IMR-90 (cell line): ENCODE measurements at regions not wholly inside any gene's neighbourhood (a gene's known extent, or its start where the extent isn't known, plus 50 kb on each side); places are given as distances from the start of the nearest gene placed in this dataset.

ENCODE experiments used
- ATAC-seq: fragments of 200-7000 bp; cut with Tn5 transposase; 2 replicates; pipeline ENCODE4 v1.9.1; 2020; ENCODE audit warnings: low read depth, mild to moderate bottlenecking, moderate library complexity
- BruUV-seq: library from RNA; stranded (reverse); fragments of 400-500 nt; replicated peaks from 2 replicates; lab custom pipeline; 2021; lab: Mats Ljungman, UMichigan
- CTCF ChIA-PET: fragments of 300-600 bp; formaldehyde crosslinking; extraction: SDS; loops from one replicate; lab custom pipeline; 2021; ENCODE audit warnings: antibody characterized with exemption; lab: Yijun Ruan, JAX
- POLR2A ChIA-PET: fragments of 300-600 bp; sonication (Branson Sonifier 250); formaldehyde crosslinking; loops from one replicate; lab custom pipeline; 2022; ENCODE audit warnings: antibody characterized with exemption; ENCODE audit not compliant: unreplicated experiment; lab: Charles Lee
- DNase-seq: peaks from one replicate; pipeline ENCODE4 v3.0.0; 2013
- H2AFZ ChIP-seq: replicated peaks from 2 replicates; pipeline ENCODE3; 2013; ENCODE audit warnings: low read length, mild to moderate bottlenecking; ENCODE audit not compliant: poor library complexity
- H2AK5ac ChIP-seq: 2 replicates; pipeline ENCODE4 v1.6.1; 2013; ENCODE audit warnings: low read depth, low read length, inconsistent platforms
- H2AK9ac ChIP-seq: replicated peaks from 2 replicates; pipeline ENCODE3; 2013; ENCODE audit warnings: mild to moderate bottlenecking, low read depth, low read length, moderate library complexity; ENCODE audit not compliant: poor library complexity
- H2BK120ac ChIP-seq: 2 replicates; pipeline ENCODE4 v1.6.1; 2013; ENCODE audit warnings: low read depth, low read length, inconsistent platforms
- H2BK15ac ChIP-seq: 3 replicates; pipeline ENCODE4 v1.6.1; 2013; ENCODE audit warnings: low read depth, low read length, inconsistent platforms
- H2BK20ac ChIP-seq: 2 replicates; pipeline ENCODE4 v1.6.1; 2013; ENCODE audit warnings: low read depth, mild to moderate bottlenecking, inconsistent platforms, low read length, moderate library complexity
- H2BK5ac ChIP-seq: 2 replicates; pipeline ENCODE4 v1.6.1; 2013; ENCODE audit warnings: mild to moderate bottlenecking, low read depth, low read length, inconsistent platforms; ENCODE audit not compliant: poor library complexity, severe bottlenecking
- H3K14ac ChIP-seq: replicated peaks from 2 replicates; pipeline ENCODE4 v1.6.1; 2013; ENCODE audit warnings: low read depth, low read length, inconsistent platforms
- H3K18ac ChIP-seq: 2 replicates; pipeline ENCODE4 v1.6.1; 2013; ENCODE audit warnings: low read depth, low read length, control low read depth
- H3K23ac ChIP-seq: 2 replicates; pipeline ENCODE4 v1.6.1; 2013; ENCODE audit warnings: low read depth, low read length, inconsistent platforms
- H3K27ac ChIP-seq: 2 replicates; pipeline ENCODE4 v1.5.1; 2013; ENCODE audit warnings: mild to moderate bottlenecking, control low read depth, low read length; ENCODE audit not compliant: insufficient read depth
- H3K27me3 ChIP-seq: 2 replicates; pipeline ENCODE4 v1.6.1; 2013; ENCODE audit warnings: low read length; ENCODE audit not compliant: control insufficient read depth, insufficient read depth
- H3K36me3 ChIP-seq: 2 replicates; pipeline ENCODE4 v1.6.1; 2013; ENCODE audit warnings: low read length, mixed read lengths; ENCODE audit not compliant: control insufficient read depth, insufficient read depth
- H3K4ac ChIP-seq: 2 replicates; pipeline ENCODE4 v1.6.1; 2013; ENCODE audit warnings: low read depth, low read length, inconsistent platforms
- H3K4me1 ChIP-seq: 2 replicates; pipeline ENCODE4 v1.6.1; 2013; ENCODE audit warnings: low read length, mixed read lengths; ENCODE audit not compliant: control insufficient read depth, insufficient read depth
- H3K4me2 ChIP-seq: 2 replicates; pipeline ENCODE4 v1.6.1; 2013; ENCODE audit warnings: low read depth, mild to moderate bottlenecking, control low read depth, low read length, moderate library complexity
- H3K4me3 ChIP-seq: 2 replicates; pipeline ENCODE4 v1.5.1; 2013; ENCODE audit warnings: low read depth, mild to moderate bottlenecking, control low read depth, low read length, moderate library complexity; ENCODE audit not compliant: insufficient read depth
- H3K56ac ChIP-seq: 2 replicates; pipeline ENCODE4 v1.6.1; 2013; ENCODE audit warnings: low read length, inconsistent platforms; ENCODE audit not compliant: insufficient read depth; ENCODE audit errors: extremely low read depth
- H3K79me1 ChIP-seq, 2 experiments: 2 replicates each; pipeline ENCODE4 v1.6.1; 2013; ENCODE audit warnings: low read length in 2 of 2, inconsistent platforms in 1 of 2, low read depth in 1 of 2
- H3K9ac ChIP-seq: 2 replicates; pipeline ENCODE4 v1.6.1; 2013; ENCODE audit warnings: low read depth, low read length, control low read depth
- H3K9me1 ChIP-seq: 2 replicates; pipeline ENCODE4 v1.6.1; 2013; ENCODE audit warnings: low read length, inconsistent platforms; ENCODE audit not compliant: insufficient read depth
- H3K9me3 ChIP-seq: 2 replicates; pipeline ENCODE4 v1.6.1; 2013; ENCODE audit warnings: low read length; ENCODE audit not compliant: control insufficient read depth, insufficient read depth
- H4K20me1 ChIP-seq: 2 replicates; pipeline ENCODE4 v1.6.1; 2013; ENCODE audit warnings: low read length, inconsistent platforms; ENCODE audit not compliant: insufficient read depth
- H4K5ac ChIP-seq: 2 replicates; pipeline ENCODE4 v1.6.1; 2013; ENCODE audit warnings: mild to moderate bottlenecking, low read depth, low read length, control low read depth
- H4K8ac ChIP-seq, 2 experiments: 2 replicates each; pipeline ENCODE4 v1.6.1; 2013; ENCODE audit warnings: low read depth in 2 of 2, low read length in 2 of 2, control low read depth in 1 of 2, inconsistent platforms in 1 of 2
- H4K91ac ChIP-seq: 2 replicates; pipeline ENCODE4 v1.6.1; 2013; ENCODE audit warnings: low read depth, low read length, inconsistent platforms; ENCODE audit not compliant: insufficient read depth
- CEBPB ChIP-seq: IDR thresholded peaks from 2 replicates; pipeline ENCODE4 v1.6.1; 2012; ENCODE audit warnings: low read depth, low read length, improper control_type of control experiment
- CHD1 ChIP-seq: IDR thresholded peaks from 2 replicates; pipeline ENCODE4 v1.6.1; 2012; ENCODE audit warnings: low read depth, low read length, improper control_type of control experiment
- CTCF ChIP-seq: conservative IDR thresholded peaks from 2 replicates; pipeline ENCODE4 v1.5.1; 2012; ENCODE audit warnings: mild to moderate bottlenecking, low read depth, low read length, improper control_type of control experiment
- FOS ChIP-seq: fragments of 150-350 bp; IDR thresholded peaks from 2 replicates; pipeline ENCODE4 v1.6.1; 2016; ENCODE audit warnings: low read depth, low read length
- MAZ ChIP-seq: IDR thresholded peaks from 2 replicates; pipeline ENCODE4 v1.6.1; 2012; ENCODE audit warnings: low read depth, mild to moderate bottlenecking, low read length, improper control_type of control experiment, moderate library complexity, borderline replicate concordance
- MXI1 ChIP-seq: IDR thresholded peaks from 2 replicates; pipeline ENCODE4 v1.6.1; 2012; ENCODE audit warnings: low read depth, mild to moderate bottlenecking, low read length, moderate library complexity, borderline replicate concordance
- RCOR1 ChIP-seq: IDR thresholded peaks from 2 replicates; pipeline ENCODE4 v1.6.1; 2012; ENCODE audit warnings: mild to moderate bottlenecking, low read length, improper control_type of control experiment; ENCODE audit not compliant: insufficient replicate concordance
- SMC3 ChIP-seq: fragments of 150-350 bp; IDR thresholded peaks from 2 replicates; pipeline ENCODE4 v1.6.1; 2016; ENCODE audit warnings: low read depth, mild to moderate bottlenecking, antibody characterized with exemption, low read length, moderate library complexity
- USF2 ChIP-seq: fragments of 150-350 bp; IDR thresholded peaks from 2 replicates; pipeline ENCODE4 v1.6.1; 2017; ENCODE audit warnings: mild to moderate bottlenecking, antibody characterized with exemption, low read length, low read depth
- WGBS, 2 experiments: methylation state at CpG; one replicate each; pipeline versions ENCODE4 v1.1.5 to v1.1.7; 2013; ENCODE audit warnings: missing lambda C conversion rate in 2 of 2; ENCODE audit not compliant: insufficient read length in 1 of 2; ENCODE audit errors: extremely low coverage in 2 of 2; 5-methylcytosine and 5-hydroxymethylcytosine counted together
- dilution Hi-C: fragments of 300-500 bp; cut with HindIII; formaldehyde crosslinking; loops from one replicate; pipeline ENCODE4 v1.14.3; 2018; ENCODE audit warnings: low sequenced_read_pairs; ENCODE audit not compliant: unreplicated experiment
- in situ Hi-C: fragments of 300-500 bp; cut with MboI; formaldehyde crosslinking; loops from 3 replicates; pipeline ENCODE4 v1.14.3; 2019; ENCODE audit warnings: low sequenced_read_pairs, inconsistent platforms, mixed read lengths
- intact Hi-C: fragments of 100-400 bp; cut with micrococcal nuclease; formaldehyde crosslinking; loops from 2 replicates; pipeline ENCODE4 v1.10.0; 2022

GRCh38 chr13:70386919-70387318 is 278.7 kb upstream of the KLHL1 start:
- TF ChIP-seq RCOR1 (no peak), SMC3 (no peak), CEBPB (no peak), FOS (no peak), USF2 (no peak), MAZ (no peak), CTCF (no peak), CHD1 (no peak), MXI1 (no peak)
- Histone ChIP-seq H3K4ac (no peak overlapping the region), H2BK120ac (no peak overlapping the region), H3K23ac (no peak overlapping the region), H2BK15ac (no peak overlapping the region), H3K36me3 (no peaks in the 10 kb centered on the region), H4K5ac (no peak overlapping the region), H3K14ac (no peak overlapping the region), H2AK5ac (no peak overlapping the region), H3K79me1 (no peaks in the 10 kb centered on the region), H3K56ac (no peak overlapping the region), H3K18ac (no peak overlapping the region), H3K9me1 (no peaks in the 10 kb centered on the region), H3K4me2 (no peak overlapping the region), H3K4me3 (no peak overlapping the region), H3K4me1 (no peaks in the 10 kb centered on the region), H4K91ac (no peak overlapping the region), H4K8ac (no peak overlapping the region), H3K9ac (no peak overlapping the region), H3K27me3 (no peaks in the 10 kb centered on the region), H2BK20ac (no peak overlapping the region), H2AK9ac (no peak overlapping the region), H2AFZ (no peak overlapping the region), H3K27ac (no peak overlapping the region), H3K9me3 (peaks cover 16% of the 10 kb centered on the region; the same call in 1 of the 2 replicates), H2BK5ac (no peak overlapping the region), H4K20me1 (no peaks in the 10 kb centered on the region)
- ATAC-seq (no peak), DNase-seq (no peak)
- dilution Hi-C loops (no loop called here), in situ Hi-C loops (no loop called here), intact Hi-C loops (no loop called here)
- no CpG with 5 or more reads among the region's 6 CpGs for WGBS, 2 experiments
- CTCF ChIA-PET = no interaction called here
- POLR2A ChIA-PET = no interaction called here
- no TSS peak for BruUV-seq
